ENCODE measurements at regions not wholly inside any gene's neighbourhood (a gene's known extent, or its start where the extent isn't known, plus 50 kb on each side); places are given as distances from the start of the nearest gene placed in this dataset.

- Histone ChIP-seq H3K36me3 (ENCODE audit: insufficient read depth, low read length) (no peaks in the 10 kb centered on the region), H3K4me1 (ENCODE audit: insufficient read depth, low read length, poor library complexity, severe bottlenecking) (no peaks in the 10 kb centered on the region), H2AFZ (ENCODE audit: low read length) (no peak overlapping the region), H3K9me3 (ENCODE audit: low read length) (no peaks in the 10 kb centered on the region), H3K4me2 (ENCODE audit: low read length) (no peak overlapping the region), H3K27ac (ENCODE audit: low read depth, low read length, poor library complexity, severe bottlenecking) (no peak overlapping the region), H3K9me2 (ENCODE audit: insufficient read depth, low read length) (no peaks in the 10 kb centered on the region), H3K4me3 (ENCODE audit: low read depth, low read length, poor library complexity, severe bottlenecking) (no peak overlapping the region), H4K20me1 (ENCODE audit: insufficient read depth, low read length) (no peaks in the 10 kb centered on the region), H3K79me2 (ENCODE audit: insufficient read depth, low read depth, low read length) (no peaks in the 10 kb centered on the region)
- TF ChIP-seq CTCF (conservative IDR thresholded peaks at IDR 0.05; ENCODE audit: low read length) (no peak), EZH2phosphoT487 (IDR thresholded peaks at IDR 0.05; ENCODE audit: borderline replicate concordance, low read depth, low read length) (no peak)
- ChIA-PET CTCF (ENCODE audit: unreplicated experiment) (no interaction called here), POLR2A (no interaction called here)
- no TSS peak for BruUV-seq (replicated peaks)
- intact Hi-C loops (cut with micrococcal nuclease; ENCODE audit: unreplicated experiment), result no loop called here
- DNase-seq (ENCODE audit: low spot score), result no peak
Measured at GRCh38 chr4:123802933-123803332, 406.3 kb downstream of the SPRY1 start.

- Histone ChIP-seq H4K20me1 (ENCODE audit: insufficient read depth, low read length) (no peaks in the 10 kb centered on the region), H3K4me2 (ENCODE audit: low read length) (no peak overlapping the region), H3K27ac (ENCODE audit: low read depth, low read length, poor library complexity, severe bottlenecking) (no peak overlapping the region), H3K4me1 (ENCODE audit: insufficient read depth, low read length, poor library complexity, severe bottlenecking) (no peaks in the 10 kb centered on the region), H3K9me2 (ENCODE audit: insufficient read depth, low read length) (no peaks in the 10 kb centered on the region), H3K4me3 (ENCODE audit: low read depth, low read length, poor library complexity, severe bottlenecking) (no peak overlapping the region), H2AFZ (ENCODE audit: low read length) (no peak overlapping the region), H3K9me3 (ENCODE audit: low read length) (no peaks in the 10 kb centered on the region), H3K79me2 (ENCODE audit: insufficient read depth, low read depth, low read length) (no peaks in the 10 kb centered on the region), H3K36me3 (ENCODE audit: insufficient read depth, low read length) (no peaks in the 10 kb centered on the region)
- intact Hi-C loops (cut with micrococcal nuclease; ENCODE audit: unreplicated experiment), result no loop called here
- DNase-seq (ENCODE audit: low spot score), result no peak
- POLR2A ChIA-PET, result interaction anchor here (0.6 to 1.4 kb wide), 2 partner anchors 11 to 76 kb away, joined by 3 read pairs; no protein-coding TSS in a partner anchor
- CTCF ChIA-PET (ENCODE audit: unreplicated experiment), result no interaction called here
- no TSS peak for BruUV-seq (replicated peaks)
- no peak for TF ChIP-seq CTCF (conservative IDR thresholded peaks at IDR 0.05; ENCODE audit: low read length)
- no peak for TF ChIP-seq EZH2phosphoT487 (IDR thresholded peaks at IDR 0.05; ENCODE audit: borderline replicate concordance, low read depth, low read length)
Measured at GRCh38 chr4:123804196-123804721, 407.7 kb downstream of the SPRY1 start.

GRCh38 chr4:123806056-123806455, 409.5 kb downstream of the SPRY1 start:
- no peaks in the 10 kb centered on the region for H3K9me3 ChIP-seq (ENCODE audit: low read length)
- no peak overlapping the region for H3K4me3 ChIP-seq (ENCODE audit: low read depth, low read length, poor library complexity, severe bottlenecking)
- no peak for DNase-seq (ENCODE audit: low spot score)
- H3K9me2 ChIP-seq (ENCODE audit: insufficient read depth, low read length), result no peaks in the 10 kb centered on the region
- no peak overlapping the region for H3K27ac ChIP-seq (ENCODE audit: low read depth, low read length, poor library complexity, severe bottlenecking)
- no peak overlapping the region for H3K4me2 ChIP-seq (ENCODE audit: low read length)
- no TSS peak for BruUV-seq (replicated peaks)
- TF ChIP-seq CTCF (conservative IDR thresholded peaks at IDR 0.05; ENCODE audit: low read length) (no peak), EZH2phosphoT487 (IDR thresholded peaks at IDR 0.05; ENCODE audit: borderline replicate concordance, low read depth, low read length) (no peak)
- H3K79me2 ChIP-seq (ENCODE audit: insufficient read depth, low read depth, low read length), result no peaks in the 10 kb centered on the region
- no peak overlapping the region for H2AFZ ChIP-seq (ENCODE audit: low read length)
- H4K20me1 ChIP-seq (ENCODE audit: insufficient read depth, low read length), result no peaks in the 10 kb centered on the region
- ChIA-PET POLR2A (interaction anchor here (0.6 to 1.1 kb wide), 4 partner anchors 13 to 554 kb away, joined by 3 to 4 read pairs (median 4); no protein-coding TSS in a partner anchor), CTCF (ENCODE audit: unreplicated experiment) (no interaction called here)
- intact Hi-C loops (cut with micrococcal nuclease; ENCODE audit: unreplicated experiment), result no loop called here
- no peaks in the 10 kb centered on the region for H3K36me3 ChIP-seq (ENCODE audit: insufficient read depth, low read length)
- H3K4me1 ChIP-seq (ENCODE audit: insufficient read depth, low read length, poor library complexity, severe bottlenecking), result peaks cover 5% of the 10 kb centered on the region

Data from OCI-LY7 (cell line).